Urinary bladder (tissue), 3 donors: ENCODE measurements at regions not wholly inside any gene's neighbourhood (a gene's known extent, or its start where the extent isn't known, plus 50 kb on each side); places are given as distances from the start of the nearest gene placed in this dataset.

Source experiments
- DNase-seq: peaks from one replicate; pipeline ENCODE4 v3.0.0-alpha.2; 2015; ENCODE audit errors: extremely low spot score
- H3K27ac ChIP-seq: one replicate; pipeline ENCODE4 v1.5.1; 2013; ENCODE audit warnings: low read depth, mild to moderate bottlenecking, moderate library complexity
- H3K36me3 ChIP-seq: one replicate; pipeline ENCODE4 v1.6.1; 2013; ENCODE audit warnings: mild to moderate bottlenecking, moderate library complexity; ENCODE audit not compliant: insufficient read depth
- H3K4me1 ChIP-seq: one replicate; pipeline ENCODE4 v1.6.1; 2013; ENCODE audit warnings: mild to moderate bottlenecking, moderate library complexity; ENCODE audit not compliant: insufficient read depth
- H3K4me3 ChIP-seq: one replicate; pipeline ENCODE4 v1.5.1; 2013; ENCODE audit warnings: low read depth, low read length
- WGBS: extraction: QIAGEN DNeasy Blood & Tissue Kit; methylation state at CpG from one replicate; pipeline ENCODE4 v1.1.7; 2013; 5-methylcytosine and 5-hydroxymethylcytosine counted together
- donor health status: healthy with polysubstance abuse.
- donor health status: healthy.

GRCh38 chr13:50712456-50712855 lies 131.0 kb downstream of the DLEU7 start:
- Histone ChIP-seq H3K4me3 (no peak overlapping the region), H3K4me1 (no peaks in the 10 kb centered on the region), H3K36me3 (no peaks in the 10 kb centered on the region), H3K27ac (no peak overlapping the region)
- DNase-seq, result no peak
- WGBS, result 63% methylated on average over 3 of the region's 3 CpGs

DNA sequence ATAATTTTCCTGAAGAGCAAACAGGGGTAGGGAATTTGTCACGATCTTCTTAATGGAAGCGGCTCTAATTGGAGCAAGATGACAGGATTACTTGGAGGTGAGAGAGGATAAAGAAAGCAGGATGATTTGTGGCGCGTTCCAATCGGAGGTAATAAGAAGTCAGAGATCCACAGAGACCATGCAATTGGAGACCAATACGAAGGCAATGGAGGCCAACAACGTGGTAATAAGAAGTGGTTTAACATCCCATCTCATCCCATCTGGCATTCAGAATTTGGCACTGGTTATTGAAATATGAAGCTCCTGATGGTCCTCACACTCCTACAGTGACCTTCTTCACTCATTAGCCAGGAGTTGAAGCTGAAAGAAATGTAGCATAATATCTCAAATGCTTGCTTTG lies 130.6 kb downstream of the DLEU7 start:
- no peak overlapping the region for H3K27ac ChIP-seq
- H3K4me1 ChIP-seq, result no peaks in the 10 kb centered on the region
- no peak for DNase-seq
- no peaks in the 10 kb centered on the region for H3K36me3 ChIP-seq
- WGBS, result 81% methylated on average over 7 of the region's 7 CpGs
- no peak overlapping the region for H3K4me3 ChIP-seq

DNA sequence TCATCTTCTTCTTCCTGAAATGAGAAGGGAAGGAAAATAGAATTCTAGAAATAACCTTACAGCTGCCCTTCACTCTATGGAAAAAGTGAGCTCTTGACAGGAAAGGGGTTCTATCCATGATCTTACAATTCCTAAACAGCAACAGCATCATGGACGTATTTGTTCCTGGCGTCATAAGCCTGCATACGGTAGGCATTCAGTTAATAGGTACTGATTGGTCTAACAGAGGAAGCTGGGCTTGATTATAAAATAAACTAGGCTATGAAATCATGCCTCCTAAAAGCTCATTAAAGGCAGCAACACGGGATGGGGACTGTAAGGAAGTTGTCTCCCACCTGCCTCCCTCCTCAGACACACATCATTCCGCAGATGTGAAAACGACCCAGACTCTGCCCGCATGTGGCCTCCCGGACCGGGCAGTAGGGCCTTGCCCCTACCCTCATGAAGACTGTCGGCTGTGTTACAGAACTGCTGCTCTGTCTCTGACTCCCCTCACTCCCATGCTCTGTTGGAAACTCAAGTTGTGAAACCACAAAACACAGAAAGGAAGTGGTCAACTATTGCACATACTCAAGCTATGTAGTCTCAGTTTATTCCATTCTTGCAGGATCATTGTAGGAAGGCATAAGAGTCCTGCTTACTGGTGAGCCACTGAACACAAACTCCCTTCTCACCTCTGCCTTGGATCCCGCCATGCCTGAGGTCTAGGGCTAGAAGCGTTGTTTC lies 129.8 kb downstream of the DLEU7 start:
- Histone ChIP-seq H3K4me1 (no peaks in the 10 kb centered on the region), H3K4me3 (no peak overlapping the region), H3K27ac (no peak overlapping the region), H3K36me3 (no peaks in the 10 kb centered on the region)
- no peak for DNase-seq
- WGBS, result 78% methylated on average over 12 of the region's 12 CpGs

GRCh38 chr13:50714891-50715290 lies 128.6 kb downstream of the DLEU7 start:
- Histone ChIP-seq H3K27ac (no peak overlapping the region), H3K36me3 (no peaks in the 10 kb centered on the region), H3K4me3 (no peak overlapping the region), H3K4me1 (no peaks in the 10 kb centered on the region)
- WGBS, result 95% methylated on average over 12 of the region's 12 CpGs
- no peak for DNase-seq

GRCh38 chr13:50715402-50716146 lies 127.9 kb downstream of the DLEU7 start:
- WGBS, result 95% methylated on average over 14 of the region's 14 CpGs
- Histone ChIP-seq H3K27ac (no peak overlapping the region), H3K4me3 (no peak overlapping the region), H3K36me3 (no peaks in the 10 kb centered on the region), H3K4me1 (no peaks in the 10 kb centered on the region)
- no peak for DNase-seq

- Histone ChIP-seq H3K4me1 (no peaks in the 10 kb centered on the region), H3K4me3 (no peak overlapping the region), H3K36me3 (no peaks in the 10 kb centered on the region), H3K27ac (no peak overlapping the region)
- no peak for DNase-seq
- 87% methylated on average over 8 of the region's 8 CpGs for WGBS
These were observed 122.4 kb downstream of the DLEU7 start for GRCh38 chr13:50720861-50721671.

GRCh38 chr13:50721672-50721992 lies 121.9 kb downstream of the DLEU7 start:
- Histone ChIP-seq H3K4me1 (no peaks in the 10 kb centered on the region), H3K36me3 (no peaks in the 10 kb centered on the region), H3K27ac (no peak overlapping the region), H3K4me3 (no peak overlapping the region)
- no peak for DNase-seq
- WGBS, result 93% methylated on average over 1 of the region's 1 CpG

DNA sequence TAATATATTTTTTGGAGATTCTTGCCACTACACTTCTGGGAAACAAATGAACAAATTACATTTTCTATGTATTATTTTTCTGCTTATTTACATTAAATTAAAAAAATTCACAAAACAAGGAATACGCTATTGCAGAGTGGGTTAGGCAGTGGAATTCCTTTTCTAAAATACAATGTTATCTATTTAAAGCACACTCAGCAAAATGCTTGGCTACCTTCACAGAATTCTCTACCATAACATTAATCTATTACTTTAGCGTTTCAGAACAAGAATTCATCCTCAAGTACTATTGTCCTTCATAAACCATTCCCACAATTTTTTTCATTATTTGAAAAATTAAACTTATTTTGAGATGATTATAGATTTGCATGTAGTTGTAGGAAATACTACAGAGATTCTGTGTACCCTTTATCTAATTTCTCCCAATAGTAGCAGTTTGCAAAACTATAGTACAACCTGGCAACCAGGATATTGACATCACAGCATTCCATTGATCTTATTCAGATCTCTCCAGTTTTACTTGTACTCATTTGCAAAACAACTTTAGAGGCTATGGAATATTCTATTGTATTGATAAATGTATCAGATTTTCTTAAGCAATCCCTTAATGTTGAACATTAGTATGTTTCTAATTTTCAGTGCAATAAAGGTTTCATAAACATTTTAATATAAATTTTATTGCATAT lies 120.9 kb downstream of the DLEU7 start:
- Histone ChIP-seq H3K27ac (no peak overlapping the region), H3K36me3 (no peaks in the 10 kb centered on the region), H3K4me3 (no peak overlapping the region), H3K4me1 (no peaks in the 10 kb centered on the region)
- no peak for DNase-seq
- 92% methylated on average over 2 of the region's 2 CpGs for WGBS

GRCh38 chr13:50724438-50724837 lies 119.1 kb downstream of the DLEU7 start:
- WGBS, result 91% methylated on average over 4 of the region's 4 CpGs
- Histone ChIP-seq H3K4me1 (no peaks in the 10 kb centered on the region), H3K4me3 (no peak overlapping the region), H3K36me3 (no peaks in the 10 kb centered on the region), H3K27ac (no peak overlapping the region)
- no peak for DNase-seq

DNA sequence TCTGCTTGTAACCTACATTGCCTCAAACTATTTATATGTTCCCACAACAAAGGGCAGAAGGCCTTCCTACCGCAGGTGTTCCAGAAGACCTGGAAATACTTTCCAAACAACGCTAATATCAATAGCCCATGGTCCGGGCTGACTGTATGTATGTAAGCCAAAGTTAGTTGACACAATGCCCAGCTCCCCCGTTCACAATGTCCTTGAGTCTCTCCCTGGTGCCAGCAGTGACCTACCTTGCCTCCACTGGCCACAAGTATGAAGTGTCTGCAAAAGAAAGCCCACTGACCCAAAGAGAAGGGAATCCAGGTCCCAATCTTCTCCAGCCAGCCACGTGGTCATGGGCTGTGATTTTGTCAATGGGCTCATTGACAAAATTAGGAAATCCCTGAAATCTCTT lies 118.6 kb downstream of the DLEU7 start:
- H3K4me3 ChIP-seq, result no peak overlapping the region
- 89% methylated on average over 5 of the region's 5 CpGs for WGBS
- DNase-seq, result no peak
- H3K36me3 ChIP-seq, result no peaks in the 10 kb centered on the region
- H3K4me1 ChIP-seq, result no peaks in the 10 kb centered on the region
- H3K27ac ChIP-seq, result no peak overlapping the region

- DNase-seq, result no peak
- H3K36me3 ChIP-seq, result no peaks in the 10 kb centered on the region
- H3K4me3 ChIP-seq, result no peak overlapping the region
- no peaks in the 10 kb centered on the region for H3K4me1 ChIP-seq
- no peak overlapping the region for H3K27ac ChIP-seq
- 92% methylated on average over 4 of the region's 4 CpGs for WGBS
These were observed 117.3 kb downstream of the DLEU7 start for GRCh38 chr13:50726164-50726563.

GRCh38 chr13:50729177-50729576 lies 114.3 kb downstream of the DLEU7 start:
- H3K4me3 ChIP-seq, result no peak overlapping the region

DNA sequence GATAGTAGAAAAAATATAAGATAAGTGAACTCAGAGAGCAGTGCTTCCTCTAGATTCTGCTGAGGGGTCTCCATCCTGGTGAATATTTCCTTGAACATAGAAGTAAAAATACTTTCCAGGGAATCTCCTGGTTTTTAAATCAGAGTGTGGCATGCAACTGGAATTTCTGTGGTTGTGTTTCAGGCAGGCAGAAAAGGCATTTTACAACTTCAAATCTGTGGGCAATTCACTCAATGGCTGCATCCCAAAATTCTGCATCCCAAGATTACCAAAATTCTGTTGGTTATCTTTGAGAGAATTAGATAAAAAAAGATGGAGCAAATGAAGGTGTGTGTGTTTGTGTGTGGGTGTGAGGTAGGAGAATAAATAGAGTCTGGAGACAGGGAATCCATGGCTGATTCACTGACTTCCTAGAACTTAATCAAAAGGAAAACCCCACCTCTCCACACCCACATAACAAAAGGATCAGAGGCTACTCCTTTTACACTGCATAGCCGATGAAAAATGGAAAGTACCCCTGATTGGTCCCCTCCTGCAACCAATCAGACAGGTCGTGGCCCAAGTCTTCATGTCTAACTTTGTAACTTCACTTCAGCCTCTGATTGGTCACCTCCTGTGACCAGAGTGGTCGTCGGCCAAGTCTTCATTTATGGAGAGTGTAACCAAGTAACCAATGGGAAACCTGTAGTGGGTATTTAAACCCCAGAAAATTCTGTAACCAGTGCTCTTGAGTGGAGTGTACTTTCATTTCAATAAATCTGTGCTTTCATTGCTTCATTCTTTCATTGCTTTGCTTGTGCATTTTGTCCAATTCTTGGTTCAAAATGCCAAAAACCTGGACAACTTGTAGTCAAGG lies 112.8 kb downstream of the DLEU7 start:
- no peak overlapping the region for H3K27ac ChIP-seq

More at GRCh38 chr13:50729177-50729576, 114.3 kb downstream of the DLEU7 start:
- no peak for DNase-seq
- Histone ChIP-seq H3K36me3 (no peaks in the 10 kb centered on the region), H3K4me1 (no peaks in the 10 kb centered on the region), H3K27ac (no peak overlapping the region)

More for the DNA sequence above, 112.8 kb downstream of the DLEU7 start:
- Histone ChIP-seq H3K36me3 (no peaks in the 10 kb centered on the region), H3K4me3 (no peak overlapping the region), H3K4me1 (no peaks in the 10 kb centered on the region)
- DNase-seq, result no peak
- WGBS, result 91% methylated on average over 4 of the region's 4 CpGs
